ENCODE measurements at regions not wholly inside any gene's neighbourhood (a gene's known extent, or its start where the extent isn't known, plus 50 kb on each side); places are given as distances from the start of the nearest gene placed in this dataset.

GRCh38 chr10:36354633-36355032, 712.5 kb upstream of the FZD8 start:
- Histone ChIP-seq H3K79me2 (ENCODE audit: control insufficient read depth, insufficient read depth, low read length) (no peaks in the 10 kb centered on the region), H3K9me3 (ENCODE audit: control insufficient read depth, insufficient read depth, low read depth, low read length) (no peaks in the 10 kb centered on the region), H4K20me1 (ENCODE audit: control insufficient read depth, extremely low read depth, insufficient read depth, low read length) (no peaks in the 10 kb centered on the region), H2AFZ (ENCODE audit: low read length) (no peak overlapping the region), H3K27ac (ENCODE audit: insufficient read depth, low read length) (no peak overlapping the region), H3K4me3 (replicated peaks in 1 of 4; ENCODE audit: control extremely low read depth in 1 of 4, insufficient read depth in 1 of 4, low read depth in 3 of 4, low read length in 4 of 4) (no peak overlapping the region), H3K4me1 (ENCODE audit: control insufficient read depth, extremely low read depth, insufficient read depth, low read length) (no peaks in the 10 kb centered on the region), H3K4me2 (ENCODE audit: extremely low read depth, insufficient read depth, low read length) (no peak overlapping the region), H3K27me3 (ENCODE audit: control insufficient read depth, insufficient read depth, low read length) (no peaks in the 10 kb centered on the region), H3K9ac (ENCODE audit: insufficient read depth, low read length) (no peak overlapping the region), H3K36me3 (ENCODE audit: control insufficient read depth, insufficient read depth, low read length) (no peaks in the 10 kb centered on the region)
- no peak for DNase-seq (ENCODE audit: low read depth in 2 of 2)
- TF ChIP-seq, protein P1, sequence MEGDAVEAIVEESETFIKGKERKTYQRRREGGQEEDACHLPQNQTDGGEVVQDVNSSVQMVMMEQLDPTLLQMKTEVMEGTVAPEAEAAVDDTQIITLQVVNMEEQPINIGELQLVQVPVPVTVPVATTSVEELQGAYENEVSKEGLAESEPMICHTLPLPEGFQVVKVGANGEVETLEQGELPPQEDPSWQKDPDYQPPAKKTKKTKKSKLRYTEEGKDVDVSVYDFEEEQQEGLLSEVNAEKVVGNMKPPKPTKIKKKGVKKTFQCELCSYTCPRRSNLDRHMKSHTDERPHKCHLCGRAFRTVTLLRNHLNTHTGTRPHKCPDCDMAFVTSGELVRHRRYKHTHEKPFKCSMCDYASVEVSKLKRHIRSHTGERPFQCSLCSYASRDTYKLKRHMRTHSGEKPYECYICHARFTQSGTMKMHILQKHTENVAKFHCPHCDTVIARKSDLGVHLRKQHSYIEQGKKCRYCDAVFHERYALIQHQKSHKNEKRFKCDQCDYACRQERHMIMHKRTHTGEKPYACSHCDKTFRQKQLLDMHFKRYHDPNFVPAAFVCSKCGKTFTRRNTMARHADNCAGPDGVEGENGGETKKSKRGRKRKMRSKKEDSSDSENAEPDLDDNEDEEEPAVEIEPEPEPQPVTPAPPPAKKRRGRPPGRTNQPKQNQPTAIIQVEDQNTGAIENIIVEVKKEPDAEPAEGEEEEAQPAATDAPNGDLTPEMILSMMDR (conservative IDR thresholded peaks at IDR 0.05 in 1 of 2, IDR thresholded peaks at IDR 0.05 in 1 of 2; ENCODE audit: low read depth in 1 of 2, low read length in 2 of 2) = no peak
- no peak for TF ChIP-seq EZH2 (IDR thresholded peaks at IDR 0.05; ENCODE audit: low read length, missing control alignments)

GRCh38 chr10:36351159-36351558, 709.1 kb upstream of the FZD8 start:
- H3K4me1 ChIP-seq (ENCODE audit: control insufficient read depth, extremely low read depth, insufficient read depth, low read length) = no peaks in the 10 kb centered on the region
- H3K27ac ChIP-seq (ENCODE audit: insufficient read depth, low read length) = no peak overlapping the region
- no peaks in the 10 kb centered on the region for H4K20me1 ChIP-seq (ENCODE audit: control insufficient read depth, extremely low read depth, insufficient read depth, low read length)
- H2AFZ ChIP-seq (ENCODE audit: low read length) = no peak overlapping the region
- H3K4me2 ChIP-seq (ENCODE audit: extremely low read depth, insufficient read depth, low read length) = no peak overlapping the region
- H3K9me3 ChIP-seq (ENCODE audit: control insufficient read depth, insufficient read depth, low read depth, low read length) = no peaks in the 10 kb centered on the region
- peak in 1 of 2 donors; percentile 9 for DNase-seq (ENCODE audit: low read depth in 2 of 2)
- H3K27me3 ChIP-seq (ENCODE audit: control insufficient read depth, insufficient read depth, low read length) = no peaks in the 10 kb centered on the region
- H3K4me3 ChIP-seq (replicated peaks in 1 of 4; ENCODE audit: control extremely low read depth in 1 of 4, insufficient read depth in 1 of 4, low read depth in 3 of 4, low read length in 4 of 4) = no peak overlapping the region
- H3K9ac ChIP-seq (ENCODE audit: insufficient read depth, low read length) = no peak overlapping the region
- no peak for TF ChIP-seq EZH2 (IDR thresholded peaks at IDR 0.05; ENCODE audit: low read length, missing control alignments)
- TF ChIP-seq, protein P1 (conservative IDR thresholded peaks at IDR 0.05 in 1 of 2, IDR thresholded peaks at IDR 0.05 in 1 of 2; ENCODE audit: low read depth in 1 of 2, low read length in 2 of 2) = no peak
- no peaks in the 10 kb centered on the region for H3K36me3 ChIP-seq (ENCODE audit: control insufficient read depth, insufficient read depth, low read length)
- no peaks in the 10 kb centered on the region for H3K79me2 ChIP-seq (ENCODE audit: control insufficient read depth, insufficient read depth, low read length)

DNA sequence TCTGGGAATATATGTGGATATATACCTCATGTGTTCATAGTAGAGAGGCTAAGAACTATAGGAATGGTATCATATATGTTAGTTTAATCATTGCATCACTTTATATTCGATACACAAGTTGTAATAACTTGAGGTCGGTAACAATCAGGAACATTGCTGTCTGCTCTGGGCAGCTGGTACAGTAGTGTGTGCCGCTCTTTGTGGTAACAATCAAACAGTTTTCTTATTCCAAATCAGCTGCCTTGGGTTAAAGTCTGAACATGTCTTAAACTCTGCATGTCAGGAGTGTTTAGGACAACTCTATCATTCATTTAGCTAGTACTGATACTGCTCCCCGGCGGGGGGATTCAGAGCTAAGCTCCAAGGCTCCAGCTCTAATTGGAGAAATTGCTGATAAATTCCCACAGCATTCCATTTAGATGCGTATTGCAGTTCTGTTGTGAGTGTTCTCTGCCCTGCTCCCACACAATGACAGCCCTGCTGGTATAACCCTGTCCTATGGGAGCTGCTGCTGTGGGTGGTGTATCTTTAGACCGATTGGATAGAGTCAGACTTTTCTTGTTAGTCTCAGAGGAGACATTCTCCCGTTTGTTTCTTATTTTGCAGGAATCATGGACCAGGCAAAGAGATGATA, 707.5 kb upstream of the FZD8 start:
- H4K20me1 ChIP-seq (ENCODE audit: control insufficient read depth, extremely low read depth, insufficient read depth, low read length) = no peaks in the 10 kb centered on the region
- no peak overlapping the region for H2AFZ ChIP-seq (ENCODE audit: low read length)
- H3K9me3 ChIP-seq (ENCODE audit: control insufficient read depth, insufficient read depth, low read depth, low read length) = no peaks in the 10 kb centered on the region
- no peak overlapping the region for H3K27ac ChIP-seq (ENCODE audit: insufficient read depth, low read length)
- TF ChIP-seq, protein P1 (conservative IDR thresholded peaks at IDR 0.05 in 1 of 2, IDR thresholded peaks at IDR 0.05 in 1 of 2; ENCODE audit: low read depth in 1 of 2, low read length in 2 of 2) = no peak
- no peak for TF ChIP-seq EZH2 (IDR thresholded peaks at IDR 0.05; ENCODE audit: low read length, missing control alignments)
- DNase-seq (ENCODE audit: low read depth in 2 of 2) = peak; percentile 29 to 88
- no peak overlapping the region for H3K4me2 ChIP-seq (ENCODE audit: extremely low read depth, insufficient read depth, low read length)
- H3K4me1 ChIP-seq (ENCODE audit: control insufficient read depth, extremely low read depth, insufficient read depth, low read length) = no peaks in the 10 kb centered on the region
- H3K9ac ChIP-seq (ENCODE audit: insufficient read depth, low read length) = no peak overlapping the region
- H3K4me3 ChIP-seq (replicated peaks in 1 of 4; ENCODE audit: control extremely low read depth in 1 of 4, insufficient read depth in 1 of 4, low read depth in 3 of 4, low read length in 4 of 4) = no peak overlapping the region
- no peaks in the 10 kb centered on the region for H3K27me3 ChIP-seq (ENCODE audit: control insufficient read depth, insufficient read depth, low read length)
- H3K36me3 ChIP-seq (ENCODE audit: control insufficient read depth, insufficient read depth, low read length) = no peaks in the 10 kb centered on the region
- H3K79me2 ChIP-seq (ENCODE audit: control insufficient read depth, insufficient read depth, low read length) = no peaks in the 10 kb centered on the region

Data from fibroblast of lung (primary cell).